Esophagus muscularis mucosa (tissue), 4 donors: ENCODE measurements at regions not wholly inside any gene's neighbourhood (a gene's known extent, or its start where the extent isn't known, plus 50 kb on each side); places are given as distances from the start of the nearest gene placed in this dataset.

Experiments used
- DNase-seq: peaks from one replicate; pipeline ENCODE4 v3.0.0-alpha.2; 2017; ENCODE audit errors: extremely low spot score
- H3K27ac ChIP-seq, 4 donors: fragments of 200-600 bp; sonication (generic); replicated peaks in 1 of 4; 1 replicate in 3 of 4; 2 replicates in 1 of 4; pipeline ENCODE4 v1.5.1; 2016 to 2019; ENCODE audit warnings: mild to moderate bottlenecking in 1 of 4
- H3K27me3 ChIP-seq, 4 donors: fragments of 200-600 bp; sonication (generic); one replicate each; pipeline versions ENCODE4 v1.5.1 to v1.6.0; 2016 to 2019
- H3K36me3 ChIP-seq, 4 donors: fragments of 200-600 bp; sonication (generic); one replicate each; pipeline ENCODE4 v1.5.1; 2016 to 2019
- H3K4me1 ChIP-seq, 4 donors: fragments of 200-600 bp; sonication (generic); one replicate each; pipeline ENCODE4 v1.5.1; 2016 to 2019
- H3K4me3 ChIP-seq, 4 donors: fragments of 200-600 bp; sonication (generic); 1 replicate in 2 of 4; 2 replicates in 2 of 4; pipeline ENCODE4 v1.5.1; 2016 to 2019; ENCODE audit warnings: mild to moderate bottlenecking in 4 of 4, moderate library complexity in 1 of 4
- H3K9me3 ChIP-seq, 4 donors: fragments of 200-600 bp; sonication (generic); 1 replicate in 3 of 4; 2 replicates in 1 of 4; pipeline ENCODE4 v1.5.1; 2016 to 2019
- EP300 ChIP-seq: sonication (generic); formaldehyde crosslinking; IDR thresholded peaks from one replicate; pipeline ENCODE4 v1.6.1; 2017; ENCODE audit warnings: antibody characterized with exemption
- POLR2A ChIP-seq: fragments of 450-650 bp; IDR thresholded peaks from one replicate; pipeline ENCODE4 v1.6.1; 2017; ENCODE audit warnings: antibody characterized with exemption, moderate library complexity, mild to moderate bottlenecking, low read depth
- POLR2AphosphoS5 ChIP-seq, 2 donors: sonication (generic); formaldehyde crosslinking; IDR thresholded peaks; one replicate each; pipeline ENCODE4 v1.6.1; 2017; ENCODE audit warnings: antibody characterized with exemption in 2 of 2
- WGBS: methylation state at CpG from one replicate; pipeline ENCODE4 v1.1.5; 2018; 5-methylcytosine and 5-hydroxymethylcytosine counted together
- intact Hi-C: fragments of 100-400 bp; cut with DNase I; formaldehyde crosslinking; loops from one replicate; pipeline ENCODE4 v1.15.1; 2023
- TF ChIP-seq, protein P1 (sequence below), 3 experiments: fragments of 200-600 bp in 2 of 3; fragments of 450-650 bp in 1 of 3; sonication (generic) in 2 of 3; IDR thresholded peaks; one replicate each; pipeline ENCODE4 v1.5.1; 2017 to 2019; ENCODE audit warnings: antibody characterized with exemption in 3 of 3, mild to moderate bottlenecking in 2 of 3, moderate library complexity in 1 of 3

DNA sequence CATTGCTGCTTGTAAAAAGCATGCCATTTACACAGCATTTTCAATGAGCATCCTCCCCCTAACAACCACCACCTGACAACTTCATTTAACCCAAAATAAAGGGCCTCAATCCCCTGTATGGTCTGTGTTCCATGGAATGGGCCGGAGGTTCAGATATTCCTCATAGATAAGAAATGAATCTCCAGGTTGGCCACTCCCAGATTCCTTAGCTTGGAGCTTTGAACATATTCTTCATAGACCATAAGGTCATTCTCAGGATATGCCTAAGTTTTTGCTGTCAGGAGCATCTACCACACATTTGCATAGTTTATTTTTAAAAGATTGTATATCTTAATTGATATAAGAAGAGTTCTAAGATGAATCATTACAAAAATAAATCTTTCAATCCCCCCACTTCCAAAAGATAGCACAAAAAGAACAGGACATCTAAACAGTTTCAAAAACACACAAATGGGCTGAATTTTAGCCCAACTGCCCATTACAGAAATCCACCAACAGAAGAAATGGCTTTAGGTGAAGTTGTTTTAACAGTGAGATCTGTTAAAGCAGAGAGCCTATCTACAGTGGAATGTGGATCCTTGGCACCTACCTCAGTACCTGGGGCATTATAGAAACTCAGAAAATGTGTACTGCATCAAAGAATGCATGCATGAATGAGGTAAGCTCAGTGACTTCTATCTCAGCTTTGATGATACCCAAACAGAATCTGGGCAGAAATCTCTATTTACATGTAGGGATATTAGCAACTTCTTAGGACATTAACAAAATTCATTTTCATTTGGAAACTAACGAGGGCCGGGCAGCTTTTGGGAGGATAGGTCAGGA is 179.8 kb downstream of the SEC61B start:
- WGBS, result 94% methylated on average over 3 of the region's 3 CpGs
- intact Hi-C loops, result no loop called here
- no peak overlapping the region for H3K4me3 ChIP-seq

DNA sequence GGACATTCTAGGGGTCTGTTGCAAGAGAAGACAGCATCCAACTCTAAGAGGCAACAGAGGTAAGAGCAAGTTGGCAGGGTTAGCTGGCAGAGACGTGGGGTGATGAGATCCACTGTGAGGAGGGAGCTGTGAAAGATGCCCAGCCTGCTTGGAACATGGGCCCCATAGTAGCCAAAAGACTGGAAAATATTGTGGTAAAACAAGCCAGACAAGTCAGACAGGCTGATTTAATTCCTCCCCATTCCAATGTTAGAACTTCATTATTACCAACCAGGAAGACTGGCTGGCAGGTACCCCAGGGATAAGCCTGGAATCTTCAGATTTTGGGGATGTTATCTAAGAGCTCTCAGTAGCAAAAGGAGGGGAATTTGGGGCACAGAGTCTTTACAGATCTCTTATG is 181.3 kb downstream of the SEC61B start:
- H3K27ac ChIP-seq, result no peak overlapping the region
- no peaks in the 10 kb centered on the region for H3K27me3 ChIP-seq
- no peaks in the 10 kb centered on the region for H3K36me3 ChIP-seq
- no peak for DNase-seq
- 54% methylated on average over 1 of the region's 1 CpG for WGBS
- intact Hi-C loops, result no loop called here
- H3K9me3 ChIP-seq, result no peaks in the 10 kb centered on the region
- no peak overlapping the region for H3K4me3 ChIP-seq
- H3K4me1 ChIP-seq, result no peaks in the 10 kb centered on the region
- TF ChIP-seq EP300 (no peak), POLR2A (no peak)
- TF ChIP-seq, protein P1, sequence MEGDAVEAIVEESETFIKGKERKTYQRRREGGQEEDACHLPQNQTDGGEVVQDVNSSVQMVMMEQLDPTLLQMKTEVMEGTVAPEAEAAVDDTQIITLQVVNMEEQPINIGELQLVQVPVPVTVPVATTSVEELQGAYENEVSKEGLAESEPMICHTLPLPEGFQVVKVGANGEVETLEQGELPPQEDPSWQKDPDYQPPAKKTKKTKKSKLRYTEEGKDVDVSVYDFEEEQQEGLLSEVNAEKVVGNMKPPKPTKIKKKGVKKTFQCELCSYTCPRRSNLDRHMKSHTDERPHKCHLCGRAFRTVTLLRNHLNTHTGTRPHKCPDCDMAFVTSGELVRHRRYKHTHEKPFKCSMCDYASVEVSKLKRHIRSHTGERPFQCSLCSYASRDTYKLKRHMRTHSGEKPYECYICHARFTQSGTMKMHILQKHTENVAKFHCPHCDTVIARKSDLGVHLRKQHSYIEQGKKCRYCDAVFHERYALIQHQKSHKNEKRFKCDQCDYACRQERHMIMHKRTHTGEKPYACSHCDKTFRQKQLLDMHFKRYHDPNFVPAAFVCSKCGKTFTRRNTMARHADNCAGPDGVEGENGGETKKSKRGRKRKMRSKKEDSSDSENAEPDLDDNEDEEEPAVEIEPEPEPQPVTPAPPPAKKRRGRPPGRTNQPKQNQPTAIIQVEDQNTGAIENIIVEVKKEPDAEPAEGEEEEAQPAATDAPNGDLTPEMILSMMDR (IDR thresholded peaks at IDR 0.05), result no peak

More for the DNA sequence above, 179.8 kb downstream of the SEC61B start:
- H3K27ac ChIP-seq, result no peak overlapping the region
- no peaks in the 10 kb centered on the region for H3K4me1 ChIP-seq
- H3K36me3 ChIP-seq, result no peaks in the 10 kb centered on the region
- no peaks in the 10 kb centered on the region for H3K9me3 ChIP-seq
- H3K27me3 ChIP-seq, result no peaks in the 10 kb centered on the region
- TF ChIP-seq, protein P1 (IDR thresholded peaks at IDR 0.05), result no peak
- TF ChIP-seq POLR2A (no peak), EP300 (no peak), POLR2AphosphoS5 (IDR thresholded peaks at IDR 0.05) (no peak)
- no peak for DNase-seq

DNA sequence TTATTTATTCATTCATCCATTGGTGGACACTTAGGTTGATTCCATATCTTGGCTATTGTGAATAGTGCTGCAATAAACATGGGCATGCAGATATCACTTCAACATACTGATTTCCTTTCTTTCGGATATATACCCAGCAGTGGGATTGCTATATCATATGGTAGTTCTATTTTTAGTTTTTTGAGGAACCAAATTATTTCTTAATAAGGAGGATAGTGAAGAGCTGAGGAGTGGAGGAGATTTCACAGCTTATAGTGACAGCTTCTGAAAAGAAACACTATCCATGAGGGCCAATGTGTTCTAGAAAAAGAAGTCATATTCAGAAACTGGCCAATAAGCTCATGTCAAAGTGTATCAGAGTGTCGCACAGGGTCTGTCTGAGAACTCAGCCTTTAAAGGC is 183.3 kb downstream of the SEC61B start:
- DNase-seq, result no peak
- intact Hi-C loops, result no loop called here
- Histone ChIP-seq H3K27ac (no peak overlapping the region), H3K4me1 (no peaks in the 10 kb centered on the region), H3K27me3 (no peaks in the 10 kb centered on the region), H3K36me3 (no peaks in the 10 kb centered on the region), H3K9me3 (no peaks in the 10 kb centered on the region), H3K4me3 (no peak overlapping the region)
- 74% methylated on average over 2 of the region's 2 CpGs for WGBS
- no peak for TF ChIP-seq POLR2AphosphoS5 (IDR thresholded peaks at IDR 0.05)
- TF ChIP-seq, protein P1 (IDR thresholded peaks at IDR 0.05), result no peak
- no peak for TF ChIP-seq POLR2A
- TF ChIP-seq EP300, result no peak

DNA sequence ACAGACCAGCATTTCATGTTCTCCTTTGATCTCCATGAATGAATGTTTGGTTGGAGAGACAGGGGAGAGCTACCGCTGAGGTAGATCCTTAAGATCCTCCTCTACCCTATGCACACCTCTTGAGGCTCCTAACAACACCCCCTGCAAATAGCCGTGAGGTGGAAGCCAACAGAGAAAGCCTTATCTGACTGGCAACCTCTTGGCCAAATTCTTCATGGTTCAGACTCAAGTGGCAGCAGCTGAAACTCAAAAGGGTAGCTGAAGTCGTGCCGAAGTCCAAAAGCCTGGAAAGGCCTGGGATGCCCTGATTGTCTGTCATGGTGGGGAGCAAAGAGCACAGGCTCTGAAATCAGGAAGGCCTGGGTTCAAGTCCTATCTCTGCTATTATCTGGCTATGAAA is 184.9 kb downstream of the SEC61B start:
- Histone ChIP-seq H3K4me1 (no peaks in the 10 kb centered on the region), H3K27ac (no peak overlapping the region), H3K4me3 (no peak overlapping the region), H3K9me3 (no peaks in the 10 kb centered on the region), H3K36me3 (no peaks in the 10 kb centered on the region), H3K27me3 (no peaks in the 10 kb centered on the region)
- whole genome bisulfite sequencing, result 86% methylated on average over 4 of the region's 4 CpGs
- TF ChIP-seq POLR2A (no peak), EP300 (no peak), POLR2AphosphoS5 (IDR thresholded peaks at IDR 0.05) (no peak)
- TF ChIP-seq, protein P1 (IDR thresholded peaks at IDR 0.05), result no peak
- DNase-seq, result no peak
- intact Hi-C loops, result no loop called here

DNA sequence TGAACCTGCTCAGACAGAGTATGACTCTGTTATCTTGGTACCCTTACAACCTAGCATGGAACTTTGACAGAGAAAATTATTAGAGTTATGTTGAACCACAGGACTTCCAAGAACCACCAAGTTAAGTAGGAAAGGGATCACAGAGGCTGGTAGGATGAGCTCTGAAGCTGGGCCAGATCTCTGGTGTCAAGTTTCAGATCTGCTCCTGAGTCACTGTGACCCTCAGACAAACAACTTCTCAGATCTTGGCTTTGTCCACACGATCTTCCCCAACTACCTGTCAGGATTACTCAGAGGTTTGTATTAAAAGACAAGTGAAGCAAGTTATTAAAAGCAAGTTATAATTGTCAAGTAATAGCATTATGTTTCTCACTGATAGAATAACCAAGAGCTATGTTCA is 189.0 kb downstream of the SEC61B start:
- TF ChIP-seq EP300 (no peak), POLR2A (no peak)
- Histone ChIP-seq H3K4me1 (no peaks in the 10 kb centered on the region), H3K27ac (no peak overlapping the region), H3K27me3 (no peaks in the 10 kb centered on the region), H3K4me3 (no peak overlapping the region), H3K9me3 (no peaks in the 10 kb centered on the region), H3K36me3 (no peaks in the 10 kb centered on the region)
- WGBS, result 27% methylated on average over 1 of the region's 1 CpG
- no peak for DNase-seq
- intact Hi-C loops, result no loop called here
